Colonic mucosa (tissue), 4 donors: ENCODE measurements at regions not wholly inside any gene's neighbourhood (a gene's known extent, or its start where the extent isn't known, plus 50 kb on each side); places are given as distances from the start of the nearest gene placed in this dataset.

Experiments
- DNase-seq: peaks from one replicate; pipeline ENCODE4 v3.0.0-alpha.2; 2020
- H3K27ac ChIP-seq: fragments of 200-600 bp; one replicate; pipeline ENCODE4 v1.8.0; 2021
- H3K27me3 ChIP-seq: fragments of 200-600 bp; one replicate; pipeline ENCODE4 v1.8.0; 2021
- H3K36me3 ChIP-seq: fragments of 200-600 bp; one replicate; pipeline ENCODE4 v1.8.0; 2021
- H3K4me1 ChIP-seq: fragments of 200-600 bp; one replicate; pipeline ENCODE4 v1.8.0; 2021; ENCODE audit warnings: mild to moderate bottlenecking
- H3K4me3 ChIP-seq: fragments of 200-600 bp; one replicate; pipeline ENCODE4 v1.8.0; 2021
- H3K9ac ChIP-seq, 2 donors: one replicate each; pipeline ENCODE4 v1.7.0; 2013; ENCODE audit warnings: control low read depth in 2 of 2, low read depth in 2 of 2, low read length in 2 of 2
- H3K9me3 ChIP-seq: fragments of 200-600 bp; one replicate; pipeline ENCODE4 v1.8.0; 2021
- intact Hi-C: fragments of 100-400 bp; cut with DNase I; formaldehyde crosslinking; loops from one replicate; pipeline ENCODE4 v1.14.1; 2022
- TF ChIP-seq, protein P1 (sequence below): fragments of 200-600 bp; IDR thresholded peaks from one replicate; pipeline ENCODE4 v1.8.0; 2022; ENCODE audit warnings: antibody characterized with exemption, mild to moderate bottlenecking
- donor health status: healthy.
- donor health status: DM: no; HTN: no; CAD: no.
- donor health status: DM: no; HTN: no; CAD: no.

DNA sequence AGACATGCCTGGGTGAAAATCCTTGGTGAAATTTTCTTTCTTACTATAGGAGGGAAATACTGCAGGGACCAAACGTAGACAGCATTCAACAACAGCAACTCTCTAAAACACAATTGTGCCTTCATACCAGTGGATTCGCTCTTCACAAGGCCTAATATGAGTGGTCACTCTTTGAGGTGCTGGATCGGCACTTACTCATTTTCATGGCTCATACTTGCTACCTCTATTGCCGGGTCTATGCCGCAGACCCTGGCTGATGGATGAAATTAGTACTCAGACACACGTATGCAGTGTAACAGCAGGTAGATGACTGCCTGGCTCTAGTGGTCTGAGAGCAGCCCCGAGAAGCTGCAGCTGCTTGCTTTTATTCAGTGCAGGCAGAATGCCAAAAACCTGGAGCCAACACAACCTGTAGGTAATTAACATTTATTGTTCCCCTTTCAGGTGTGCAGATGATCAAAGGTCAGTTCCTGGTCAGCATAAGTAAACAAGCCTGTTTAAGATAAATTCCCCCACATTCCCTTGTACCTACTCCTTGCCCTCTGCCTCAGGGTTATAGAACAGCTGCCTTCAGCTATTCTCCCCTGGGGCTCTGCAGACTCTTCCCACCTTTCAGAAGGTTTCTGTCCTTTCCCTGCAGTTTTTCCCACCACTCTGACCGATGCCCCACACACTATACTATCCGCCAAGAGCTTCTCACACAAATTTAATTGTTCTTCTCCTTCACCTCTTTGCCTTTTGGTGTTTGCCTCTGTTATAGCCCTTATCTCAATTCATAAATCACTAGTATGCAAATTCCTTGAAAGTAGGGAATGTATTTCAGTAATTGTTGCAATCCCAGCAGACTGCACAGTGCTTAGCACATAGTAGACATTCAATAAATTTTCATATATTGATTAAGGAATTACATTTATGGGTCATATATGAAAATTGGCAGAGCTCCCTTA lies 210.0 kb downstream of the SPANXN3 start:
- TF ChIP-seq, protein P1, sequence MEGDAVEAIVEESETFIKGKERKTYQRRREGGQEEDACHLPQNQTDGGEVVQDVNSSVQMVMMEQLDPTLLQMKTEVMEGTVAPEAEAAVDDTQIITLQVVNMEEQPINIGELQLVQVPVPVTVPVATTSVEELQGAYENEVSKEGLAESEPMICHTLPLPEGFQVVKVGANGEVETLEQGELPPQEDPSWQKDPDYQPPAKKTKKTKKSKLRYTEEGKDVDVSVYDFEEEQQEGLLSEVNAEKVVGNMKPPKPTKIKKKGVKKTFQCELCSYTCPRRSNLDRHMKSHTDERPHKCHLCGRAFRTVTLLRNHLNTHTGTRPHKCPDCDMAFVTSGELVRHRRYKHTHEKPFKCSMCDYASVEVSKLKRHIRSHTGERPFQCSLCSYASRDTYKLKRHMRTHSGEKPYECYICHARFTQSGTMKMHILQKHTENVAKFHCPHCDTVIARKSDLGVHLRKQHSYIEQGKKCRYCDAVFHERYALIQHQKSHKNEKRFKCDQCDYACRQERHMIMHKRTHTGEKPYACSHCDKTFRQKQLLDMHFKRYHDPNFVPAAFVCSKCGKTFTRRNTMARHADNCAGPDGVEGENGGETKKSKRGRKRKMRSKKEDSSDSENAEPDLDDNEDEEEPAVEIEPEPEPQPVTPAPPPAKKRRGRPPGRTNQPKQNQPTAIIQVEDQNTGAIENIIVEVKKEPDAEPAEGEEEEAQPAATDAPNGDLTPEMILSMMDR: no peak

DNA sequence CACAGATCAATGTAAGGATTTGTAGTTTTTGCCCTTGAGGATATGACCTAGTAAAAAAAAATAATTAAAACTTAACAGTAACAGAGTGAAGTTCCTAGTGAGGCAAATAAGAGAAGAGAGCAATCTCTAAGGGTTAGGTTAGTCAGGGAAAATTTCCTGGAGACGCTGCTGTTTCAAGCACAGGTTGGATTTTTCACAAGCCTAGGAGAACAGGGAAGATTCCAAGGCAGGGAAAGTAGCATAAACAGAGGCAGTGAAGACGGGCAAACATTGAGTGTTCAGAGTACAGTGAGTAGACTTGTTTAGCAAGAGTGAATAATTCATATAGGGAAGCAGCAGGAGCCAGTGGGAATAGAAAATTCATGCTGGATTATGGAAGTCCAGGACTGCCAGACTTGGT lies 212.8 kb downstream of the SPANXN3 start:
- no peak overlapping the region for H3K4me3 ChIP-seq
- H3K9me3 ChIP-seq: no peaks in the 10 kb centered on the region
- DNase-seq: peak; percentile 17
- H3K27ac ChIP-seq: no peak overlapping the region
- no peaks in the 10 kb centered on the region for H3K36me3 ChIP-seq
- intact Hi-C loops: no loop called here
- H3K4me1 ChIP-seq: no peaks in the 10 kb centered on the region
- no peak overlapping the region for H3K9ac ChIP-seq
- no peaks in the 10 kb centered on the region for H3K27me3 ChIP-seq
- TF ChIP-seq, protein P1: no peak

More for the DNA sequence above, 210.0 kb downstream of the SPANXN3 start:
- no peaks in the 10 kb centered on the region for H3K4me1 ChIP-seq
- H3K27me3 ChIP-seq: no peaks in the 10 kb centered on the region
- intact Hi-C loops: no loop called here
- H3K36me3 ChIP-seq: no peaks in the 10 kb centered on the region
- no peak overlapping the region for H3K4me3 ChIP-seq
- H3K9ac ChIP-seq: no peak overlapping the region
- peak; percentile 83 for DNase-seq
- peak overlapping the region; percentile 19 for H3K27ac ChIP-seq
- H3K9me3 ChIP-seq: no peaks in the 10 kb centered on the region

DNA sequence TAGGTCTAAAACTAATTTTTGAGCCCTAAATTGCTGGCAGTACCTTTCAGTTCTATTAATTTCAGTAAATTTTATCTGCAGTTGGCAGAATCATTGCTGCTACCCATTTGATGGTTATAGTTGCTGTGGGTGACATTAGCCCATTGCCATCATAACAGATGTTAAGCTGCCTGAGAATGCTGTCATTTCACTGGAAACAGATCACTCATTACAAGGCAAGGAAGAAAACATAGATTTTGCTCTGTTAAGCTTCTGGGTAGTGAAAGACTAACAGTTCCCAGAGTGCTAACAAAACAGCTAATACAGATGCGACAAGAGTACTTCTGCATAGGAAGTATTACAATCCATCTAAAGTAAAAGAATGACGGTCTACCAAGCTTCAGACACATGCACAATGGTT lies 213.2 kb downstream of the SPANXN3 start:
- no peak for DNase-seq
- TF ChIP-seq, protein P1: no peak
- Histone ChIP-seq H3K4me3 (no peak overlapping the region), H3K9ac (no peak overlapping the region), H3K36me3 (no peaks in the 10 kb centered on the region), H3K9me3 (no peaks in the 10 kb centered on the region), H3K27me3 (no peaks in the 10 kb centered on the region), H3K27ac (no peak overlapping the region), H3K4me1 (no peaks in the 10 kb centered on the region)
- intact Hi-C loops: no loop called here

DNA sequence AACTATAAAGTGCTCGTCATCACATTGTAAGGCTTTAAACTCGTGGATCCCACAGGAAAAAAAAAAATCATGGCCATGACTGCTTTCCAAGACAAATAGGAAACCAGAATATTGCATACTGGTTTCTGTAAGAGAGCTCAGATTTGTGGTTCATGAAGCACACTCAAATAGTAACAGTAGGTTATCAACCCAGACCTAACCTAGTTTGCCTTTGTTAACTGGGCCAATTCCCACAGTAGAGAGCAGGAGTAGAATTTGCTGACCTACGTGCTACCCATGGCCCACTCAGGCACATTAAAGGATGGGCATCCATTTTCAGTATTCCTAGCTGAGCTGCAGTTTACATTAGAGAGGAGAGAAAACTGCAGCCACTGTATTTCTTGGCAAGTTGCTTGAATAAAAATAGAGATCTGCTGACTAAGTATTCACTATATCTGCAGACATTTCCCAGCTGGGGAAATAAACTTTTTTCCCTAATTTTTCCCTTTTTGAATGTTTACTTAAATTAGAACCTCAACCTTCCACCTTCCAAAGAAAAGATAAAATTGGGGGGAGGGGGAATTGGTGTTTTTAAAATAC lies 218.5 kb downstream of the SPANXN3 start:
- TF ChIP-seq, protein P1: no peak
- Histone ChIP-seq H3K36me3 (no peaks in the 10 kb centered on the region), H3K4me3 (no peak overlapping the region), H3K4me1 (no peaks in the 10 kb centered on the region), H3K9ac (no peak overlapping the region), H3K9me3 (no peaks in the 10 kb centered on the region), H3K27me3 (no peaks in the 10 kb centered on the region), H3K27ac (no peak overlapping the region)
- no peak for DNase-seq
- intact Hi-C loops: no loop called here

DNA sequence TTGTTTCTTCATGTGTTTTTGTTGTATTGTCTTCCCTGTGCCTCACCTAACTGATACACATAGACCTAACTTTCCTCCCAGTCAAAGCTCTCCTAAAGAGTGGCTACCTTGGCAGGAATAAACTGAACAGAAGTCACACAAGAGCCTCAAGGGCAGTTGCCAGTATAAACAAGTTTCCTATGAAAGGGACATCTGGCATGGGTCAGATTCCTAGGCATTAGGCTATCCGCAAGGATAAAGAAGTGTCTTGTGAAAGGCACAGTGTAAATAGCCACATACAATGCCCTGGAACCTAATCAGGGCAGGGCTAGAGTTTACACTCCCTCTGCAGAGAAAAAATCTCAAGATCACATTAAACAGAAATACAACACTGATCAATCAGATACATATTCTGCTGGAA lies 220.8 kb downstream of the SPANXN3 start:
- intact Hi-C loops: no loop called here
- TF ChIP-seq, protein P1: no peak
- H3K9me3 ChIP-seq: no peaks in the 10 kb centered on the region
- no peaks in the 10 kb centered on the region for H3K4me1 ChIP-seq
- no peaks in the 10 kb centered on the region for H3K36me3 ChIP-seq
- no peak for DNase-seq
- H3K4me3 ChIP-seq: no peak overlapping the region
- H3K27ac ChIP-seq: no peak overlapping the region
- no peak overlapping the region for H3K9ac ChIP-seq
- H3K27me3 ChIP-seq: no peaks in the 10 kb centered on the region
